ENCODE measurements at regions not wholly inside any gene's neighbourhood (a gene's known extent, or its start where the extent isn't known, plus 50 kb on each side); places are given as distances from the start of the nearest gene placed in this dataset.

- DNase-seq (ENCODE audit: low spot score) (no peak), FAIRE-seq (no peak)
These were observed 783.4 kb upstream of the ARGLU1 start for GRCh38 chr13:107351305-107351704.

- FAIRE-seq, result no peak
These were observed 781.0 kb upstream of the ARGLU1 start for GRCh38 chr13:107348925-107349324.

GRCh38 chr13:107348471-107348870 lies 780.5 kb upstream of the ARGLU1 start:
- DNase-seq (ENCODE audit: low spot score), result no peak
- FAIRE-seq, result no peak

More at GRCh38 chr13:107348925-107349324, 781.0 kb upstream of the ARGLU1 start:
- DNase-seq (ENCODE audit: low spot score), result no peak

GRCh38 chr13:107347641-107348369 lies 779.9 kb upstream of the ARGLU1 start:
- no peak for FAIRE-seq

GRCh38 chr13:107342747-107343146 lies 774.8 kb upstream of the ARGLU1 start:
- no peak for DNase-seq (ENCODE audit: low spot score)
- FAIRE-seq, result no peak

More at GRCh38 chr13:107347641-107348369, 779.9 kb upstream of the ARGLU1 start:
- no peak for DNase-seq (ENCODE audit: low spot score)

- peak; percentile 19 for DNase-seq (ENCODE audit: low spot score)
- FAIRE-seq, result no peak
These were observed 771.3 kb upstream of the ARGLU1 start for GRCh38 chr13:107339209-107339608.

GRCh38 chr13:107332188-107332587 lies 764.3 kb upstream of the ARGLU1 start:
- DNase-seq (ENCODE audit: low spot score) (no peak), FAIRE-seq (no peak)

- DNase-seq (ENCODE audit: low spot score) (no peak), FAIRE-seq (no peak)
These were observed 763.4 kb upstream of the ARGLU1 start for GRCh38 chr13:107331359-107331758.

- no peak for DNase-seq (ENCODE audit: low spot score)
- no peak for FAIRE-seq
These were observed 762.5 kb upstream of the ARGLU1 start for GRCh38 chr13:107330484-107330883.

- no peak for FAIRE-seq
- no peak for DNase-seq (ENCODE audit: low spot score)
These were observed 762.1 kb upstream of the ARGLU1 start for GRCh38 chr13:107329991-107330390.

GRCh38 chr13:107324416-107325204 lies 756.7 kb upstream of the ARGLU1 start:
- no peak for FAIRE-seq
- DNase-seq (ENCODE audit: low spot score), result no peak

GRCh38 chr13:107322228-107322627 lies 754.3 kb upstream of the ARGLU1 start:
- DNase-seq (ENCODE audit: low spot score) (no peak), FAIRE-seq (no peak)

GRCh38 chr13:107305178-107305577 lies 737.2 kb upstream of the ARGLU1 start:
- no peak for FAIRE-seq
- DNase-seq (ENCODE audit: low spot score), result no peak

- FAIRE-seq (no peak), DNase-seq (ENCODE audit: low spot score) (no peak)
These were observed 733.9 kb upstream of the ARGLU1 start for GRCh38 chr13:107301724-107302374.

- FAIRE-seq (no peak), DNase-seq (ENCODE audit: low spot score) (peak; percentile 3)
These were observed 731.8 kb upstream of the ARGLU1 start for GRCh38 chr13:107299717-107300116.

- peak; percentile 4 for DNase-seq (ENCODE audit: low spot score)
- FAIRE-seq, result no peak
These were observed 728.9 kb upstream of the ARGLU1 start for GRCh38 chr13:107296804-107297203.

- DNase-seq (ENCODE audit: low spot score) (no peak), FAIRE-seq (no peak)
These were observed 727.6 kb upstream of the ARGLU1 start for GRCh38 chr13:107295416-107296140.

- no peak for DNase-seq (ENCODE audit: low spot score)
- FAIRE-seq, result no peak
These were observed 726.0 kb upstream of the ARGLU1 start for GRCh38 chr13:107293924-107294323.

- DNase-seq (ENCODE audit: low spot score), result no peak
- FAIRE-seq, result no peak
These were observed 723.9 kb upstream of the ARGLU1 start for GRCh38 chr13:107291875-107292274.

- DNase-seq (ENCODE audit: low spot score) (no peak), FAIRE-seq (no peak)
These were observed 721.6 kb upstream of the ARGLU1 start for GRCh38 chr13:107289540-107289939.

GRCh38 chr13:107284173-107284572 lies 716.2 kb upstream of the ARGLU1 start:
- no peak for FAIRE-seq
- no peak for DNase-seq (ENCODE audit: low spot score)
